ENCODE measurements at regions not wholly inside any gene's neighbourhood (a gene's known extent, or its start where the extent isn't known, plus 50 kb on each side); places are given as distances from the start of the nearest gene placed in this dataset.
"Not testable (repeated sequence)": the region's sequence is repeated elsewhere in the genome, so short reads cannot be mapped to it uniquely, and the experiment has no call there.

GRCh38 chr1:157460381-157460780 is 91.9 kb downstream of the FCRL5 start:
- no peak for DNase-seq
- no peak for ATAC-seq
- H3K9me3 Mint-ChIP-seq: no peaks in the 10 kb centered on the region
- no peaks in the 10 kb centered on the region for H3K4me1 Mint-ChIP-seq
- no peak overlapping the region for H3K4me3 Mint-ChIP-seq
- peaks cover 8% of the 10 kb centered on the region for H3K27me3 Mint-ChIP-seq
- H3K27ac Mint-ChIP-seq: no peak overlapping the region

GRCh38 chr1:157457279-157457678 is 95.0 kb downstream of the FCRL5 start:
- DNase-seq (no peak), ATAC-seq (no peak)
- Mint-ChIP-seq H3K27me3 (peaks cover 8% of the 10 kb centered on the region), H3K27ac (peak overlapping the region in 1 of 2 donors; percentile 66), H3K4me1 (no peaks in the 10 kb centered on the region), H3K4me3 (no peak overlapping the region), H3K9me3 (no peaks in the 10 kb centered on the region)

- no peaks in the 10 kb centered on the region for H3K4me1 Mint-ChIP-seq
- no peaks in the 10 kb centered on the region for H3K9me3 Mint-ChIP-seq
- DNase-seq (no peak), ATAC-seq (no peak)
- H3K27me3 Mint-ChIP-seq: peaks cover 8% of the 10 kb centered on the region
- no peak overlapping the region for H3K4me3 Mint-ChIP-seq
- no peak overlapping the region for H3K27ac Mint-ChIP-seq
Measured at GRCh38 chr1:157455318-157455717, 97.0 kb downstream of the FCRL5 start.

GRCh38 chr1:157450106-157450505 is 102.2 kb downstream of the FCRL5 start:
- no peak overlapping the region for H3K27ac Mint-ChIP-seq
- no peaks in the 10 kb centered on the region for H3K27me3 Mint-ChIP-seq
- ATAC-seq (no peak), DNase-seq (no peak)
- H3K4me1 Mint-ChIP-seq: no peaks in the 10 kb centered on the region
- no peak overlapping the region for H3K4me3 Mint-ChIP-seq
- no peaks in the 10 kb centered on the region for H3K9me3 Mint-ChIP-seq

GRCh38 chr1:157448636-157449035 is 103.7 kb downstream of the FCRL5 start:
- no peak overlapping the region for H3K27ac Mint-ChIP-seq
- H3K9me3 Mint-ChIP-seq: no peaks in the 10 kb centered on the region
- no peak for ATAC-seq
- no peak overlapping the region for H3K4me3 Mint-ChIP-seq
- H3K27me3 Mint-ChIP-seq: no peaks in the 10 kb centered on the region
- no peak for DNase-seq
- no peaks in the 10 kb centered on the region for H3K4me1 Mint-ChIP-seq

GRCh38 chr1:157446356-157446755 is 106.0 kb downstream of the FCRL5 start:
- not testable (repeated sequence) for H3K27me3 Mint-ChIP-seq, H3K4me1 Mint-ChIP-seq, H3K27ac Mint-ChIP-seq, H3K9me3 Mint-ChIP-seq, DNase-seq, ATAC-seq, H3K4me3 Mint-ChIP-seq

GRCh38 chr1:157445616-157446140 is 106.6 kb downstream of the FCRL5 start:
- not testable (repeated sequence) for H3K27ac Mint-ChIP-seq, H3K4me3 Mint-ChIP-seq, DNase-seq, H3K27me3 Mint-ChIP-seq, ATAC-seq, H3K9me3 Mint-ChIP-seq, H3K4me1 Mint-ChIP-seq

- ATAC-seq: no peak
- no peak overlapping the region for H3K4me3 Mint-ChIP-seq
- H3K27me3 Mint-ChIP-seq: no peaks in the 10 kb centered on the region
- peak overlapping the region in 1 of 2 donors; percentile 14 for H3K27ac Mint-ChIP-seq
- H3K9me3 Mint-ChIP-seq: no peaks in the 10 kb centered on the region
- no peaks in the 10 kb centered on the region for H3K4me1 Mint-ChIP-seq
- no peak for DNase-seq
Measured at GRCh38 chr1:157442065-157442464, 110.2 kb downstream of the FCRL5 start.

GRCh38 chr1:157439302-157439954 is 112.9 kb downstream of the FCRL5 start:
- no peak overlapping the region for H3K27ac Mint-ChIP-seq
- DNase-seq (no peak), ATAC-seq (no peak)
- no peak overlapping the region for H3K4me3 Mint-ChIP-seq
- peaks cover 10% of the 10 kb centered on the region for H3K27me3 Mint-ChIP-seq
- H3K9me3 Mint-ChIP-seq: no peaks in the 10 kb centered on the region
- no peaks in the 10 kb centered on the region for H3K4me1 Mint-ChIP-seq

- no peak overlapping the region for H3K4me3 Mint-ChIP-seq
- no peak overlapping the region for H3K27ac Mint-ChIP-seq
- DNase-seq (no peak), ATAC-seq (no peak)
- no peaks in the 10 kb centered on the region for H3K4me1 Mint-ChIP-seq
- peaks cover 13% of the 10 kb centered on the region for H3K27me3 Mint-ChIP-seq
- no peaks in the 10 kb centered on the region for H3K9me3 Mint-ChIP-seq
Measured at GRCh38 chr1:157438613-157439012, 113.7 kb downstream of the FCRL5 start.

- peaks cover 13% of the 10 kb centered on the region for H3K27me3 Mint-ChIP-seq
- no peaks in the 10 kb centered on the region for H3K9me3 Mint-ChIP-seq
- no peak for ATAC-seq
- H3K4me1 Mint-ChIP-seq: no peaks in the 10 kb centered on the region
- no peak for DNase-seq
- H3K4me3 Mint-ChIP-seq: no peak overlapping the region
- H3K27ac Mint-ChIP-seq: no peak overlapping the region
Measured at GRCh38 chr1:157438146-157438545, 114.2 kb downstream of the FCRL5 start.

GRCh38 chr1:157437296-157437695 is 115.0 kb downstream of the FCRL5 start:
- H3K9me3 Mint-ChIP-seq: no peaks in the 10 kb centered on the region
- DNase-seq (no peak), ATAC-seq (no peak)
- no peaks in the 10 kb centered on the region for H3K4me1 Mint-ChIP-seq
- H3K27ac Mint-ChIP-seq: no peak overlapping the region
- H3K27me3 Mint-ChIP-seq: peaks cover 13% of the 10 kb centered on the region
- H3K4me3 Mint-ChIP-seq: no peak overlapping the region

GRCh38 chr1:157431751-157432150 is 120.6 kb downstream of the FCRL5 start:
- DNase-seq: no peak
- Mint-ChIP-seq H3K27me3 (peaks cover 13% of the 10 kb centered on the region), H3K4me1 (no peaks in the 10 kb centered on the region), H3K27ac (no peak overlapping the region), H3K9me3 (no peaks in the 10 kb centered on the region), H3K4me3 (no peak overlapping the region)
- no peak for ATAC-seq

- no peaks in the 10 kb centered on the region for H3K9me3 Mint-ChIP-seq
- no peak overlapping the region for H3K27ac Mint-ChIP-seq
- no peaks in the 10 kb centered on the region for H3K4me1 Mint-ChIP-seq
- no peak for DNase-seq
- H3K4me3 Mint-ChIP-seq: no peak overlapping the region
- ATAC-seq: no peak
- H3K27me3 Mint-ChIP-seq: peaks cover 6% of the 10 kb centered on the region
Measured at GRCh38 chr1:157429601-157430240, 122.6 kb downstream of the FCRL5 start.

- H3K27ac Mint-ChIP-seq, H3K4me3 Mint-ChIP-seq, H3K27me3 Mint-ChIP-seq, DNase-seq, H3K4me1 Mint-ChIP-seq, ATAC-seq, H3K9me3 Mint-ChIP-seq: not testable (repeated sequence)
Measured at GRCh38 chr1:157423764-157424163, 128.6 kb downstream of the FCRL5 start.

GRCh38 chr1:157419845-157420542 is 132.3 kb downstream of the FCRL5 start:
- no peak overlapping the region for H3K4me3 Mint-ChIP-seq
- no peak for DNase-seq
- no peak overlapping the region for H3K27ac Mint-ChIP-seq
- H3K27me3 Mint-ChIP-seq: peaks cover 29% of the 10 kb centered on the region
- H3K9me3 Mint-ChIP-seq: no peaks in the 10 kb centered on the region
- ATAC-seq: no peak
- H3K4me1 Mint-ChIP-seq: no peaks in the 10 kb centered on the region
